ENCODE measurements at regions not wholly inside any gene's neighbourhood (a gene's known extent, or its start where the extent isn't known, plus 50 kb on each side); places are given as distances from the start of the nearest gene placed in this dataset.
A peak's percentile ranks its signal among the peaks of the same experiment; 100 is the strongest.

GRCh38 chr20:24778585-24779031, 170.5 kb upstream of the CST7 start:
- peaks cover 0 to 6% of the 10 kb centered on the region in 2 donors for H3K9me3 ChIP-seq
- H3K27ac ChIP-seq, result no peak overlapping the region
- no peak for DNase-seq (ENCODE audit: low spot score)
- no peaks in the 10 kb centered on the region for H3K36me3 ChIP-seq
- H3K4me3 ChIP-seq, result no peak overlapping the region
- H3K4me1 ChIP-seq, result no peaks in the 10 kb centered on the region
- TF ChIP-seq CTCF (IDR thresholded peaks at IDR 0.05), result no peak
- H3K27me3 ChIP-seq, result no peaks in the 10 kb centered on the region

GRCh38 chr20:24779131-24779530, 169.9 kb upstream of the CST7 start:
- DNase-seq (ENCODE audit: low spot score), result no peak
- H3K4me1 ChIP-seq, result no peaks in the 10 kb centered on the region
- no peaks in the 10 kb centered on the region for H3K27me3 ChIP-seq
- no peak overlapping the region for H3K27ac ChIP-seq
- H3K9me3 ChIP-seq, result peaks cover 0 to 6% of the 10 kb centered on the region in 2 donors
- TF ChIP-seq CTCF (IDR thresholded peaks at IDR 0.05), result no peak
- no peaks in the 10 kb centered on the region for H3K36me3 ChIP-seq
- H3K4me3 ChIP-seq, result no peak overlapping the region

- DNase-seq (ENCODE audit: low spot score), result no peak
- Histone ChIP-seq H3K4me3 (no peak overlapping the region), H3K36me3 (no peaks in the 10 kb centered on the region), H3K9me3 (peaks cover 0 to 6% of the 10 kb centered on the region in 2 donors), H3K27ac (no peak overlapping the region), H3K27me3 (no peaks in the 10 kb centered on the region), H3K4me1 (no peaks in the 10 kb centered on the region)
- no peak for TF ChIP-seq CTCF (IDR thresholded peaks at IDR 0.05)
Observed at GRCh38 chr20:24779946-24780345, 169.1 kb upstream of the CST7 start.

- H3K27me3 ChIP-seq, result no peaks in the 10 kb centered on the region
Observed at GRCh38 chr20:24780674-24781417, 168.2 kb upstream of the CST7 start.

GRCh38 chr20:24781418-24781980, 167.6 kb upstream of the CST7 start:
- no peaks in the 10 kb centered on the region for H3K4me1 ChIP-seq
- peak in 1 of 2 donors; percentile 69 for TF ChIP-seq CTCF (IDR thresholded peaks at IDR 0.05)
- DNase-seq (ENCODE audit: low spot score), result no peak
- H3K27ac ChIP-seq, result no peak overlapping the region
- no peak overlapping the region for H3K4me3 ChIP-seq
- H3K9me3 ChIP-seq, result no peaks in the 10 kb centered on the region
- no peaks in the 10 kb centered on the region for H3K27me3 ChIP-seq
- no peaks in the 10 kb centered on the region for H3K36me3 ChIP-seq

More at GRCh38 chr20:24780674-24781417, 168.2 kb upstream of the CST7 start:
- Histone ChIP-seq H3K27ac (no peak overlapping the region), H3K4me3 (no peak overlapping the region), H3K9me3 (peaks cover 0 to under 1% of the 10 kb centered on the region in 2 donors), H3K4me1 (no peaks in the 10 kb centered on the region), H3K36me3 (no peaks in the 10 kb centered on the region)
- TF ChIP-seq CTCF (IDR thresholded peaks at IDR 0.05), result no peak
- no peak for DNase-seq (ENCODE audit: low spot score)

Measured in right atrium auricular region (tissue), 2 donors.